GM19467 (cell line): ENCODE measurements at regions not wholly inside any gene's neighbourhood (a gene's known extent, or its start where the extent isn't known, plus 50 kb on each side); places are given as distances from the start of the nearest gene placed in this dataset.

ENCODE experiments used
- ATAC-seq: cut with Tn5 transposase; IDR thresholded peaks from one replicate; pipeline ENCODE4 v1.9.1; 2021; ENCODE audit warnings: mild to moderate bottlenecking, moderate library complexity; ENCODE audit not compliant: unreplicated experiment

DNA sequence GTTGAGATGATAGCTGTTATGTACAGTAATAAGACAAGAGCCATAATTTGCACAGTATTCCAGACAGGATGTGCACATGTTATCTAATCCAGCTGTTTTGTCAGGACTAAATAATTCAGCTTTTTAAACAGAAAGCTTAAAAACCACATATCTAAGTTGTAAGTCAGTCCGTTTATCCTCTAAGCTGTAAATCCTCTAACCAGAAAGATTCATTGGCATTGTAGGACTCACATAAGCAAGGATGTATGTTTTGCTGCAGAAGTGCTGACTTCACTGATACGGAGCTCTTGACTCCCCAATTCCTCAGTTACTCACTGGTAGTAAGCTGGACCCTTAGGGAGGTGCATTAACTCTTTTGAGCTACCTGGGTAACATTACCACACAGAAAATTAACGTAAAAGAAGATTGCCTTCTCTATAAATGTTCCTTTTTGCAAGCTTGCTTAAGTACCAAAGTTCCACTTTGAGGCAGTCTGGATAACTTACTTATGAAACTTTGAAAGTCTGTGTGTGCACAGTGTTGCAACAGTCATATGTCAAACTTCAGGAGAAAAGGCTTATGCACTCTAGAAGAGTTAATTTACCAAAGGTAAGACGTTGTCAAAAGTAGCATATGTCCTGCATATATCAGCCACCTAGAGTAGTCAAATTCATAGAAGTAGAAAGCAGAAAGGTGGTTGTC, 58.3 kb upstream of the MAGEB2 start:
- no peak for ATAC-seq

- ATAC-seq: no peak
Measured at GRCh38 chrX:30161043-30161442, 54.3 kb upstream of the MAGEB2 start.
